Peyer's patch (tissue), 4 donors: ENCODE measurements at regions not wholly inside any gene's neighbourhood (a gene's known extent, or its start where the extent isn't known, plus 50 kb on each side); places are given as distances from the start of the nearest gene placed in this dataset.

ENCODE experiments used
- DNase-seq, 3 donors: peaks; one replicate each; pipeline ENCODE4 v3.0.0-alpha.2; 2017 to 2019
- H3K27ac ChIP-seq, 4 donors: fragments of 200-600 bp; sonication (generic); one replicate each; pipeline ENCODE4 v1.5.1; 2016 to 2019
- H3K27me3 ChIP-seq, 2 donors: fragments of 200-600 bp; sonication (generic); one replicate each; pipeline ENCODE4 v1.5.1; 2019
- H3K36me3 ChIP-seq, 3 donors: fragments of 200-600 bp; sonication (generic); one replicate each; pipeline ENCODE4 v1.5.1; 2016 to 2019
- H3K4me1 ChIP-seq, 4 donors: fragments of 200-600 bp; sonication (generic); one replicate each; pipeline ENCODE4 v1.5.1; 2016 to 2019
- H3K4me3 ChIP-seq, 4 donors: fragments of 200-600 bp; sonication (generic); 1 replicate in 3 of 4; 2 replicates in 1 of 4; pipeline ENCODE4 v1.5.1; 2016 to 2019; ENCODE audit warnings: mild to moderate bottlenecking in 1 of 4
- H3K9me3 ChIP-seq, 4 donors: fragments of 200-600 bp; sonication (generic); one replicate each; pipeline ENCODE4 v1.5.1; 2016 to 2019; ENCODE audit warnings: mild to moderate bottlenecking in 1 of 4
- POLR2A ChIP-seq, 2 donors: fragments of 450-650 bp; IDR thresholded peaks; one replicate each; pipeline ENCODE4 v1.5.1; 2017; ENCODE audit warnings: antibody characterized with exemption in 2 of 2, mild to moderate bottlenecking in 2 of 2, moderate library complexity in 2 of 2
- TF ChIP-seq, protein P1 (sequence below), 6 experiments: fragments of 450-650 bp in 4 of 6; fragments of 200-600 bp in 2 of 6; sonication (generic) in 1 of 6; IDR thresholded peaks; one replicate each; pipeline ENCODE4 v1.5.1; 2017 to 2019; ENCODE audit warnings: antibody characterized with exemption in 6 of 6, mild to moderate bottlenecking in 3 of 6, moderate library complexity in 1 of 6

DNA sequence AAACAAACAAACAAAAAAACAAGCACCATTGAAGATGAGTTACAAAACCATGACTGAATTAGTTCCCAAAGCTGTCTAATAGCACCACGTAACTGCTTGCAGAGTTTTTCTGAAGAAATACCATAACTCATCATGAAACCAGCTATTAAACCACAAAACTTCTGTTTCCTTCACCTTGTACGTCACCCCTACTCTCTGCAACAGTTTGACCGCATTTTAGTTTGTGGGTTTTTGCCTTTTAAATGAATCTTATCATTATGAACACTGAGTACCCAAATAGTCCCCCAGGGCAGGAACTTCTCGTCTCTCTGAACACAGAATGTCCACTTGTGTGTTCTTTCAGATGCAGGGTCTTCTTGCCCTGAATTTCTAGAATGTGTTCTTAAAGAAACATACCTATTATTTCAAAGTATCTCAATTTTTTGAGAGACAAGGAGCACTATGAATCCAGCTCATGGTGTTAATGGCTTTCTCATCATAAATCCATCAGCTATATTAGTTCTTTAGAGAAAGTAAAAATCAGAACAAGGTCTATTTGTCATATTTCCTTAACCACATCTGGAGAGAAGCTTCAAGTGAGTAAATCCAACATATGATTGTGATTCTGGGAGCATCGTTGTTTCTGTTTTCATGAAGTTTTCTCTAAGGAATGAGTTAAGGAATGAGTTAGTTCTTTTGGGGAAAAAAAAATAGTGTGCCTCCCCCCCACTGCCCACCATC, 210.6 kb downstream of the AUH start:
- DNase-seq: peak in 2 of 3 donors; percentile 50 to 75
- Histone ChIP-seq H3K27me3 (no peaks in the 10 kb centered on the region), H3K4me1 (peaks cover 0 to 5% (median 0%) of the 10 kb centered on the region in 4 donors), H3K4me3 (no peak overlapping the region), H3K36me3 (no peaks in the 10 kb centered on the region), H3K9me3 (no peaks in the 10 kb centered on the region), H3K27ac (peak overlapping the region; percentile 24 to 72 (median 51))
- no peak for TF ChIP-seq POLR2A (IDR thresholded peaks at IDR 0.05)
- TF ChIP-seq, protein P1, sequence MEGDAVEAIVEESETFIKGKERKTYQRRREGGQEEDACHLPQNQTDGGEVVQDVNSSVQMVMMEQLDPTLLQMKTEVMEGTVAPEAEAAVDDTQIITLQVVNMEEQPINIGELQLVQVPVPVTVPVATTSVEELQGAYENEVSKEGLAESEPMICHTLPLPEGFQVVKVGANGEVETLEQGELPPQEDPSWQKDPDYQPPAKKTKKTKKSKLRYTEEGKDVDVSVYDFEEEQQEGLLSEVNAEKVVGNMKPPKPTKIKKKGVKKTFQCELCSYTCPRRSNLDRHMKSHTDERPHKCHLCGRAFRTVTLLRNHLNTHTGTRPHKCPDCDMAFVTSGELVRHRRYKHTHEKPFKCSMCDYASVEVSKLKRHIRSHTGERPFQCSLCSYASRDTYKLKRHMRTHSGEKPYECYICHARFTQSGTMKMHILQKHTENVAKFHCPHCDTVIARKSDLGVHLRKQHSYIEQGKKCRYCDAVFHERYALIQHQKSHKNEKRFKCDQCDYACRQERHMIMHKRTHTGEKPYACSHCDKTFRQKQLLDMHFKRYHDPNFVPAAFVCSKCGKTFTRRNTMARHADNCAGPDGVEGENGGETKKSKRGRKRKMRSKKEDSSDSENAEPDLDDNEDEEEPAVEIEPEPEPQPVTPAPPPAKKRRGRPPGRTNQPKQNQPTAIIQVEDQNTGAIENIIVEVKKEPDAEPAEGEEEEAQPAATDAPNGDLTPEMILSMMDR (IDR thresholded peaks at IDR 0.05): peak in 3 of 6 experiments; percentile 9 to 43 (median 11)

DNA sequence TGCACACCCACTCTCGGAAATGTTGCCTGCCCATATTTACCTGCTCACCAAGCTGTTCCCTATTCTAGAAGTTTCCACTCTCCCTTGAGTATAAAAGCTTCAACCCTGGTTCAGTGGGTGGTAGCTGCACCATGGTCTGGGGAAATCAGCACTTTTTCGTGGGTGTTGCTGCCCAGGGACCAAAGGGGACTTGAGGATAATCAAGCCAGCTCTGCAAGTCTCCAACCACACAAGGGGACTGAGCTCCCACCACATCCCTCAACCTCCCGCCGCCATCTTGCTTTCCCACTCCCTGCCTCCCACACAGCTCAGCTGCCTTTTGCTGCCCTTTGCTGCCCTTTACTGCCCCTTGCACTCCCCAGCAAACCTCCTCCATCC, 210.0 kb downstream of the AUH start:
- Histone ChIP-seq H3K36me3 (no peaks in the 10 kb centered on the region), H3K27me3 (no peaks in the 10 kb centered on the region), H3K27ac (peak overlapping the region in 2 of 4 donors; percentile 55 to 68), H3K9me3 (no peaks in the 10 kb centered on the region), H3K4me3 (no peak overlapping the region), H3K4me1 (peaks cover 0 to 5% (median 0%) of the 10 kb centered on the region in 4 donors)
- TF ChIP-seq, protein P1 (IDR thresholded peaks at IDR 0.05): no peak
- TF ChIP-seq POLR2A (IDR thresholded peaks at IDR 0.05): no peak
- no peak for DNase-seq

DNA sequence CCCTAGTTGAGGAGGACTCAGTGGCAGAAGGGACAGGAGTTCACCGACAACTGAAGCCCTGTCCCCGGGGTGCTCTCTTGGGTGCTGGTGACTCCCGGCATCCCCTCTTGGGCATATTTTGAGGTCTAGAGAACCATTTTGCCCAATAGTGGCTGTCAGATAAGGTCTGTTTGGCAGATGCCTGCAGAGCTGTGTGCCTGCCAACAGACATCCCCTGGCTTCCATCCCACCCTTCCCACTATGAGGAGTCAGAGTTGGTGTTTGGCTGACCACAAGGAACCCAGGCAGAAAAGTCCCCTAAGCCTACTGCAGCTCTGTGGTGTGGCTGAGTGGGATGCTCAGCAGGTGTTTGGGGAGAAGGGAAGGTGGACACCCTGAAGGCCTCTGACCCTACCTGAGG, 207.0 kb downstream of the AUH start:
- no peaks in the 10 kb centered on the region for H3K9me3 ChIP-seq
- DNase-seq: no peak
- H3K4me1 ChIP-seq: peaks cover 0 to 5% (median 1%) of the 10 kb centered on the region in 4 donors
- no peak overlapping the region for H3K4me3 ChIP-seq
- TF ChIP-seq, protein P1 (IDR thresholded peaks at IDR 0.05): no peak
- no peak for TF ChIP-seq POLR2A (IDR thresholded peaks at IDR 0.05)
- no peaks in the 10 kb centered on the region for H3K27me3 ChIP-seq
- H3K36me3 ChIP-seq: no peaks in the 10 kb centered on the region
- H3K27ac ChIP-seq: no peak overlapping the region

DNA sequence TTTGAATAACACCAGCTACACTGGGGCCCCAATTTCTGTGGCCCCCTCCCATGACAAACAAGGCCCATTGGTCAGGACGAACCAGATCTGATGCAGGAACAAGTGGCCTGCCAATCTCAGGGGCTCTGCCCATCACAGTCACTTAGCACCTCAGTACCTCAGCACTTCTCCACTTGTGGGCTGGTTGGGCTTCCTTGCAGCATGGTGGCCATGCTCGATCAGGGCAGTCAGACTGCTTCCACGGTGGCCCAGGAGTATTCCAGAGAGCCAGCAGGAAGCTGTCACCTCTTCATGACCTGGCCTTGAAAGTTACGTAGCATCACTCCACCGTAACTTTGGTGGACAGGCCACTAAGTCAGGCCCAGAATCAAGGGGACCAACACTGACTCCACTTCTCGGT, 206.5 kb downstream of the AUH start:
- H3K27me3 ChIP-seq: no peaks in the 10 kb centered on the region
- no peaks in the 10 kb centered on the region for H3K36me3 ChIP-seq
- TF ChIP-seq, protein P1 (IDR thresholded peaks at IDR 0.05): no peak
- no peak for TF ChIP-seq POLR2A (IDR thresholded peaks at IDR 0.05)
- H3K27ac ChIP-seq: no peak overlapping the region
- H3K4me3 ChIP-seq: no peak overlapping the region
- peaks cover 0 to 7% (median 3%) of the 10 kb centered on the region in 4 donors for H3K4me1 ChIP-seq
- DNase-seq: no peak
- H3K9me3 ChIP-seq: no peaks in the 10 kb centered on the region

DNA sequence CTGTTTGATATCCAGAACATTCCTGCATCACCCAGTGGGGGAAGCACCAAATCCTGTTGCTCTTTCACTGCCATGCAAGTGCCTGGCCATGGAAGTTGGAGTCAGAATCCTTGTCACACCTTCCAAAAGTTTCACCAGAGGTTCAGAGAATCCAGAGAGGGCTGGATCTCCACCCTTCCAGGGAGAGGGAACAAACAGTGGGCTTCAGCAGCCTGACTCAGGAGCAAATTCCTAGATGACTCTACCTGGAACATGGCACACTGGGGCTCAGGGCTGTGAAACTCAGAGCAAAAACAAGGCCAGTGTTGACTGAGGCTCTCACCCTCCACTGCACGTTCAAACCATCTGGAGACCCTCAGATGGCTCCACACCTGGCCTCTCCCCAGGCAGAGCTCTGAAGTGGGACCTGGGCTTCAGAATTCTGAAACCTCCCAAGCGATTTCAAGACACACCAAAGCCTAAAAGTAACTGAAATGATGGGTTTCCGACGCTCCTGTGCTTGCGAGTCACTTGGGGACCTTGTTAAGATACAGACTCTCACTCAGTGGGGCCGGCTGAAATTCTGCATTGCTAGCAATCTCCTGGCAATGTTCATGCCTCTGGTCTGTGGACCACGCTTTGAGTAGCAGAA, 205.9 kb downstream of the AUH start:
- Histone ChIP-seq H3K27ac (no peak overlapping the region), H3K9me3 (no peaks in the 10 kb centered on the region), H3K36me3 (no peaks in the 10 kb centered on the region), H3K4me3 (no peak overlapping the region), H3K4me1 (peaks cover 0 to 8% (median 3%) of the 10 kb centered on the region in 4 donors), H3K27me3 (no peaks in the 10 kb centered on the region)
- DNase-seq: no peak
- TF ChIP-seq POLR2A (IDR thresholded peaks at IDR 0.05): no peak
- TF ChIP-seq, protein P1 (IDR thresholded peaks at IDR 0.05): no peak
